ENCODE measurements at regions not wholly inside any gene's neighbourhood (a gene's known extent, or its start where the extent isn't known, plus 50 kb on each side); places are given as distances from the start of the nearest gene placed in this dataset.
"Not testable (repeated sequence)": the region's sequence is repeated elsewhere in the genome, so short reads cannot be mapped to it uniquely, and the experiment has no call there.

GRCh38 chr21:17066006-17066405 is 446.8 kb upstream of the CXADR start:
- Histone ChIP-seq H3K9me3 (replicated peaks) (no peaks in the 10 kb centered on the region), H3K27ac (no peak overlapping the region), H3K36me3 (no peaks in the 10 kb centered on the region), H3K4me1 (replicated peaks) (no peaks in the 10 kb centered on the region), H3K4me3 (no peak overlapping the region), H3K27me3 (replicated peaks) (no peaks in the 10 kb centered on the region)
- no peak for DNase-seq (ENCODE audit: low read depth in 1 of 2, low spot score in 2 of 2)

DNA sequence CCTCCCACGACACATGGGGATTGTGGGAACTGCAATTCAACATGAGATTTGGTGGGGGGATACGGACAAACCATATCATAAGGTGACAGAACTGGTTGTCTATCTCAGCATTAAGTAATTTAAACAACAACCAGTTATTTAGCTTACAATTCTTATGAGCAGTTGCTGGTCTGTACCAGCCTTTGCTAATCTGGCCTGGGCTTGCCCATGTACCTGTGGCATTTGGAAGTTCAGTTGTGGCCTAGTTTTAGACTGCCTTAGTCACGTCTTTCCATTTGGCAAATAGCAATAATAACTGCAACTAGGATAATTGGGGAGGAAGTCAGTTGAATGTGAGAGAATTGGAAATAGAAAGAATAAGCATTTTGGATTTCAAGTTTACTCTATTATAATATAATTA is 441.8 kb upstream of the CXADR start:
- Histone ChIP-seq H3K4me1 (replicated peaks) (no peaks in the 10 kb centered on the region), H3K27ac (no peak overlapping the region), H3K4me3 (no peak overlapping the region), H3K36me3 (no peaks in the 10 kb centered on the region), H3K27me3 (replicated peaks) (no peaks in the 10 kb centered on the region), H3K9me3 (replicated peaks) (no peaks in the 10 kb centered on the region)
- DNase-seq (ENCODE audit: low read depth in 1 of 2, low spot score in 2 of 2), result no peak

DNA sequence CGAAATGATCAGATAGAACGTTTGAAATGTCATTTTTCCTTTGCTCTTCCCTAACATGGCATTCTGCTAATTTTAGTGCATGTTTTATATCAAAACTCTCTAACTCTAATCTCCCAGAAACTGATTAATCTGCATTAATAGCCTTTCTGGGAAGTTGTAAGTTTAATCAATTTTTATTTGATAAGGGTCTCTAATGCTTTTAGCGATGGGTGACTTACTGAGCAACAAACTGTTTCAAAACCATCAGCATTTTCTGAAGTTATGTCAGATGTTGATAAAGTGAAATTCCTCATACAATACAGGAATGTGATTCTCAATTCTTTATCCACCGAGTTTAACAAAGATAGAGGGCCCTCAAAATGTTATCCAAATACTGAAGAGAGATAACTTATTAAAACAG is 431.6 kb upstream of the CXADR start:
- H3K36me3 ChIP-seq, result no peaks in the 10 kb centered on the region
- no peaks in the 10 kb centered on the region for H3K9me3 ChIP-seq (replicated peaks)
- H3K27me3 ChIP-seq (replicated peaks), result no peaks in the 10 kb centered on the region
- DNase-seq (ENCODE audit: low read depth in 1 of 2, low spot score in 2 of 2), result no peak
- H3K4me1 ChIP-seq (replicated peaks), result no peaks in the 10 kb centered on the region
- no peak overlapping the region for H3K27ac ChIP-seq
- H3K4me3 ChIP-seq, result no peak overlapping the region

- Histone ChIP-seq H3K36me3 (no peaks in the 10 kb centered on the region), H3K27ac (no peak overlapping the region)
These were observed 429.9 kb upstream of the CXADR start for GRCh38 chr21:17082843-17083483.

GRCh38 chr21:17085707-17086106 is 427.1 kb upstream of the CXADR start:
- H3K9me3 ChIP-seq (replicated peaks), result no peaks in the 10 kb centered on the region
- DNase-seq (ENCODE audit: low read depth in 1 of 2, low spot score in 2 of 2), result no peak

More at GRCh38 chr21:17082843-17083483, 429.9 kb upstream of the CXADR start:
- H3K4me1 ChIP-seq (replicated peaks), result no peaks in the 10 kb centered on the region
- no peaks in the 10 kb centered on the region for H3K9me3 ChIP-seq (replicated peaks)
- H3K4me3 ChIP-seq, result no peak overlapping the region
- no peak for DNase-seq (ENCODE audit: low read depth in 1 of 2, low spot score in 2 of 2)
- H3K27me3 ChIP-seq (replicated peaks), result no peaks in the 10 kb centered on the region

GRCh38 chr21:17088500-17088899 is 424.3 kb upstream of the CXADR start:
- Histone ChIP-seq H3K4me3 (no peak overlapping the region), H3K36me3 (no peaks in the 10 kb centered on the region), H3K4me1 (replicated peaks) (no peaks in the 10 kb centered on the region; the same call in 1 of the 2 replicates), H3K27ac (no peak overlapping the region), H3K27me3 (replicated peaks) (no peaks in the 10 kb centered on the region), H3K9me3 (replicated peaks) (no peaks in the 10 kb centered on the region)
- no peak for DNase-seq (ENCODE audit: low read depth in 1 of 2, low spot score in 2 of 2)

More at GRCh38 chr21:17085707-17086106, 427.1 kb upstream of the CXADR start:
- Histone ChIP-seq H3K27ac (no peak overlapping the region), H3K27me3 (replicated peaks) (no peaks in the 10 kb centered on the region), H3K4me1 (replicated peaks) (no peaks in the 10 kb centered on the region; the same call in 1 of the 2 replicates), H3K4me3 (no peak overlapping the region), H3K36me3 (no peaks in the 10 kb centered on the region)

GRCh38 chr21:17089091-17089491 is 423.8 kb upstream of the CXADR start:
- Histone ChIP-seq H3K27ac (no peak overlapping the region), H3K4me3 (no peak overlapping the region), H3K36me3 (no peaks in the 10 kb centered on the region), H3K27me3 (replicated peaks) (no peaks in the 10 kb centered on the region), H3K9me3 (replicated peaks) (no peaks in the 10 kb centered on the region), H3K4me1 (replicated peaks) (no peaks in the 10 kb centered on the region; the same call in 1 of the 2 replicates)
- no peak for DNase-seq (ENCODE audit: low read depth in 1 of 2, low spot score in 2 of 2)

GRCh38 chr21:17101696-17102095 is 411.1 kb upstream of the CXADR start:
- Histone ChIP-seq H3K9me3 (replicated peaks) (no peaks in the 10 kb centered on the region; the same call in 1 of the 2 replicates), H3K36me3 (no peaks in the 10 kb centered on the region), H3K27ac (no peak overlapping the region), H3K4me3 (no peak overlapping the region), H3K4me1 (replicated peaks) (no peaks in the 10 kb centered on the region), H3K27me3 (replicated peaks) (no peaks in the 10 kb centered on the region)
- no peak for DNase-seq (ENCODE audit: low read depth in 1 of 2, low spot score in 2 of 2)

GRCh38 chr21:17105932-17106331 is 406.9 kb upstream of the CXADR start:
- H3K27me3 ChIP-seq (replicated peaks), result no peaks in the 10 kb centered on the region
- H3K9me3 ChIP-seq (replicated peaks), result no peaks in the 10 kb centered on the region; the same call in 1 of the 2 replicates
- no peak overlapping the region for H3K27ac ChIP-seq
- H3K4me1 ChIP-seq (replicated peaks), result no peaks in the 10 kb centered on the region
- no peaks in the 10 kb centered on the region for H3K36me3 ChIP-seq
- no peak overlapping the region for H3K4me3 ChIP-seq
- no peak for DNase-seq (ENCODE audit: low read depth in 1 of 2, low spot score in 2 of 2)

- no peaks in the 10 kb centered on the region for H3K9me3 ChIP-seq (replicated peaks)
- no peak overlapping the region for H3K4me3 ChIP-seq
- DNase-seq (ENCODE audit: low read depth in 1 of 2, low spot score in 2 of 2), result no peak
- no peaks in the 10 kb centered on the region for H3K36me3 ChIP-seq
- H3K27me3 ChIP-seq (replicated peaks), result no peaks in the 10 kb centered on the region
- no peak overlapping the region for H3K27ac ChIP-seq
- H3K4me1 ChIP-seq (replicated peaks), result no peaks in the 10 kb centered on the region
These were observed 398.8 kb upstream of the CXADR start for GRCh38 chr21:17114045-17114444.

DNA sequence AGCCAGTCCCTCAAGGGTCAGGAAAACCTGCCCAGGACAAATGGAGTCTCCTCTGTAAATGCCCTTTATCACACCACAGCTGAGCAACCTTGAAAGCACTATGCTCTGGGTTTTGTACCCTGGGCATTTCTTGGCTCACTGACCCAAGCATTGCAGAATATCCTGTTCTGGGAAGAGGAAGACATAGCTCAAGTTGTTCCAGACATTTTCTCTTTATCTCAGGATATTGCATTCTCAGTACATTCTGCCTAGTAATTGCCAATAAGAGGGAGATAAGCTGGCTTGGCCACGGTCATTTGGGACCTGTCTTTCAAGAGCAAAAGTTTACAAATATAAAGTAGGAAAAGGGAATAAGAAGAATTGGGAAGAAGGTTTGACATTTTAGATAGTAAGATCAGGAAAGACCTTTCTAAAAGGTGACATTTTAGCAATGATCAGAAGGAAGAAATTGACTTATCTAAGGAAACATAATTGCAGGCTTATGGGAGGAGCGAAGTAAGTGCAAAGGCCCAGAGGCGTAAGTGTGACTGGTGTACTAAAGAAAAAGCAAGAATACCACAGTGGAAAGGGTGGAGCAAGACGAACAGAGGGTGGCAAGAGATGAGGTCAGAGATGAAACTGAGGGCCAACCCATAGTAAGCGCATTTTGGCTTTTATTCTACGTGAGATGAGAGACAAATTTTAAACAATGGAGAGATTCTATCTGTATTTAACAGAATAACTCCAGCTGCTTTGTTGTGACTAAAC is 394.0 kb upstream of the CXADR start:
- H3K4me1 ChIP-seq (replicated peaks), result no peaks in the 10 kb centered on the region
- no peak for DNase-seq (ENCODE audit: low read depth in 1 of 2, low spot score in 2 of 2)
- H3K27me3 ChIP-seq (replicated peaks), result no peaks in the 10 kb centered on the region
- H3K27ac ChIP-seq, result no peak overlapping the region
- no peak overlapping the region for H3K4me3 ChIP-seq
- H3K36me3 ChIP-seq, result no peaks in the 10 kb centered on the region
- no peaks in the 10 kb centered on the region for H3K9me3 ChIP-seq (replicated peaks)

DNA sequence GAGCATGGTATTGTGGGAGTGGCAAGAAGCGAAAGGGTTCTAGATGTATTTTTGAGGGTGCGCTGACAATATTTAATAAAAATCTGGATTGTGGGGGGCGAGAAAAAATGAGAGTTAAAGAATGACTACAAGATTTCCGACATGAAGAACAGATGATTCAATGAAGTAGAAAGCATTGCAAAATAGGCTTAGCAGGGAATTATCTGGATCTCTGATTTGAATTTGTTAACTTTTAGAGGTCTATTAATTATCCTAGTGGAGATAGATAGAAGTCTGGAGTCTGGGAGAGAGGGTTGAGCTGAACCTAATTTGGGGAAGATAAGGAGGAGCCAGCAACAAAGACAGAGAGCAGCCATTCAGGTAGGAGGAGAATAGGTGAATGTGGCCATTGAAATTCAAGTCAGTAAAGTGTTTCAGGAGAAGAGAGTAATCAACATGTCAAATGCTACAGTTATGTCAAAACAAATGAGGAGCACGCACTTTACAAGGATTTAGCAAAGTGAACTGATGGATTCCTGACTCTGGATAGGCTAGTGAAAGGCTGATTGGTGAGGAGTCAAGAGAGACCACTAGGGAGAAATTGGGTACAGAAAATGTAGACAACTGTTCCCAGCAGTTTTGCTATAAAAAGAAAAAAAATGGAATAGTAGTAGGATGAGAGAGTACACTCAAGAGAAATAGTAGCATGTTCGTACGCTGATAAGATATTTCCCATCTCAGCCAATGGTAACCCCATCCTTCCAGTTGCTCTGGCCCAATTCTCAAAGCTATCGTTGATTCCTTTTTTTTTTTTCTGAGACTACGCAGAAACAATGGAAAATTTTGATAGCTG is 393.2 kb upstream of the CXADR start:
- no peak overlapping the region for H3K27ac ChIP-seq
- H3K27me3 ChIP-seq (replicated peaks), result no peaks in the 10 kb centered on the region
- H3K36me3 ChIP-seq, result no peaks in the 10 kb centered on the region
- H3K4me1 ChIP-seq (replicated peaks), result no peaks in the 10 kb centered on the region
- DNase-seq (ENCODE audit: low read depth in 1 of 2, low spot score in 2 of 2), result no peak
- no peak overlapping the region for H3K4me3 ChIP-seq
- no peaks in the 10 kb centered on the region for H3K9me3 ChIP-seq (replicated peaks)

DNA sequence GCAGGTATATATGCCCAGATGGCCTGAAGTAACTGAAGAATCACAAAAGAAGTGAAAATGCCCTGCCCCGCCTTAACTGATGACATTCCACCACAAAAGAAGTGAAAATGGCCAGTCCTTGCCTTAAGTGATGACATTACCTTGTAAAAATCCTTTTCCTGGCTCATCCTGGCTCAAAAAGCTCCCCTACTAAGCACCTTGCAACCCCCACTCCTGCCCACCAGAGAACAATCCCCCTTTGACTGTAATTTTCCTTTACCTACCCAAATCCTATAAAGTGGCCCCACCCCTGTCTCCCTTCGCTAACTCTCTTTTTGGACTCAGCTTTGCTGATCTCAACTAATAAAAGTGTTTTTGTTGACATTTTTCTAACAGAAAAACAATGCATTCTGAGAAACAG is 385.4 kb upstream of the CXADR start:
- H3K27ac ChIP-seq; H3K4me1 ChIP-seq (replicated peaks); H3K4me3 ChIP-seq; DNase-seq (ENCODE audit: low read depth in 1 of 2, low spot score in 2 of 2); H3K36me3 ChIP-seq; H3K9me3 ChIP-seq (replicated peaks); H3K27me3 ChIP-seq (replicated peaks): not testable (repeated sequence)

DNA sequence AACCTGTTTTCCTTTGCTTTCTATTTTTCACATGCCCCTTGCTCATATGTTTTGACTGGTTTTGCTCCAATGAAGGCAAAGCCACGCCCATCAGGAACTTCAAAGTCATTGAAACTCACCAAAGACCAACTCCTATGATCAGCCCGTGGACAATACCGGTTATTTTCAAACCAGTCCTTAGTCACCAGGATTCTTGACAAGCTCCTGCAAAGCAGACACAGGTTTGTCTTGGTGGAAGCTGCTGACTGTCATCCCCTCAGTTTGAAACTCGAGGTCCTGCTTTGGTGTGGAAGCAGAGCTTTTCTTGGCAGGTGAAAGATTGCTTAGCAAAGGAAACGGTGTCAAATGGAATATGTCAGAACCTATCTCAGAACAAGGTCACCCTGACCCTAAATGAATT is 384.7 kb upstream of the CXADR start:
- Histone ChIP-seq H3K4me3 (no peak overlapping the region), H3K4me1 (replicated peaks) (no peaks in the 10 kb centered on the region), H3K36me3 (no peaks in the 10 kb centered on the region), H3K27me3 (replicated peaks) (no peaks in the 10 kb centered on the region), H3K27ac (no peak overlapping the region), H3K9me3 (replicated peaks) (no peaks in the 10 kb centered on the region)
- DNase-seq (ENCODE audit: low read depth in 1 of 2, low spot score in 2 of 2), result no peak
